ENCODE measurements at regions not wholly inside any gene's neighbourhood (a gene's known extent, or its start where the extent isn't known, plus 50 kb on each side); places are given as distances from the start of the nearest gene placed in this dataset.

- DNase-seq = no peak
These were observed 60.8 kb downstream of the CCNA1 start for GRCh38 chr13:36493046-36493445.

GRCh38 chr13:36495431-36495830 lies 63.1 kb downstream of the CCNA1 start:
- DNase-seq = no peak

GRCh38 chr13:36509369-36509768 lies 77.1 kb downstream of the CCNA1 start:
- no peak for DNase-seq

GRCh38 chr13:36512771-36513170 lies 80.5 kb downstream of the CCNA1 start:
- DNase-seq = no peak

GRCh38 chr13:36513266-36513665 lies 81.0 kb downstream of the CCNA1 start:
- no peak for DNase-seq

GRCh38 chr13:36515466-36515865 lies 83.2 kb downstream of the CCNA1 start:
- no peak for DNase-seq

- no peak for DNase-seq
These were observed 83.9 kb downstream of the CCNA1 start for GRCh38 chr13:36516225-36516624.

- DNase-seq = no peak
These were observed 86.4 kb downstream of the CCNA1 start for GRCh38 chr13:36518707-36519106.

- no peak for DNase-seq
These were observed 87.1 kb downstream of the CCNA1 start for GRCh38 chr13:36519432-36519831.

- DNase-seq = no peak
These were observed 87.8 kb downstream of the CCNA1 start for GRCh38 chr13:36520111-36520510.

GRCh38 chr13:36526897-36527296 lies 94.6 kb downstream of the CCNA1 start:
- DNase-seq = no peak

GRCh38 chr13:36528105-36528504 lies 95.8 kb downstream of the CCNA1 start:
- DNase-seq = no peak

- DNase-seq = no peak
These were observed 97.9 kb downstream of the CCNA1 start for GRCh38 chr13:36530050-36530789.

- DNase-seq = no peak
These were observed 98.7 kb downstream of the CCNA1 start for GRCh38 chr13:36530861-36531590.

GRCh38 chr13:36531746-36532486 lies 99.6 kb downstream of the CCNA1 start:
- DNase-seq = no peak

- DNase-seq = no peak
These were observed 101.5 kb downstream of the CCNA1 start for GRCh38 chr13:36533806-36534205.

GRCh38 chr13:36536546-36536945 lies 104.3 kb downstream of the CCNA1 start:
- no peak for DNase-seq

GRCh38 chr13:36543671-36544070 lies 111.4 kb downstream of the CCNA1 start:
- DNase-seq = no peak

GRCh38 chr13:36548129-36548528 lies 115.8 kb downstream of the CCNA1 start:
- DNase-seq = peak; percentile 16

- DNase-seq = no peak
These were observed 116.9 kb downstream of the CCNA1 start for GRCh38 chr13:36549126-36549702.

GRCh38 chr13:36549755-36550154 lies 117.5 kb downstream of the CCNA1 start:
- DNase-seq = peak; percentile 32

GRCh38 chr13:36550177-36550576 lies 117.9 kb downstream of the CCNA1 start:
- no peak for DNase-seq

GRCh38 chr13:36551445-36551844 lies 119.2 kb downstream of the CCNA1 start:
- DNase-seq = no peak
